AG04449 (cell line): ENCODE measurements at regions not wholly inside any gene's neighbourhood (a gene's known extent, or its start where the extent isn't known, plus 50 kb on each side); places are given as distances from the start of the nearest gene placed in this dataset.

Experiments used
- CTCF ChIA-PET: fragments of 350-600 bp; formaldehyde crosslinking; extraction: SDS; loops from one replicate; lab custom pipeline; 2021; ENCODE audit warnings: antibody characterized with exemption; lab: Yijun Ruan, JAX
- POLR2A ChIA-PET: fragments of 400-600, 350-600 bp; formaldehyde crosslinking; extraction: SDS; loops from one replicate; lab custom pipeline; 2020; ENCODE audit warnings: antibody characterized with exemption, inconsistent platforms; lab: Yijun Ruan, JAX
- DNase-seq: peaks from one replicate; pipeline ENCODE4 v3.0.0-alpha.2; 2010; ENCODE audit warnings: low read depth, low spot score
- H3K4me3 ChIP-seq: 2 replicates; pipeline ENCODE4 v1.5.1; 2011; ENCODE audit warnings: low read depth, mild to moderate bottlenecking, control low read depth, low read length
- TF ChIP-seq, protein P1 (sequence below): IDR thresholded peaks from one replicate; pipeline ENCODE4 v1.5.1; 2011; ENCODE audit warnings: mild to moderate bottlenecking, moderate library complexity, low read length, control low read depth, inconsistent platforms; ENCODE audit not compliant: insufficient read depth; ENCODE audit errors: missing control alignments

DNA sequence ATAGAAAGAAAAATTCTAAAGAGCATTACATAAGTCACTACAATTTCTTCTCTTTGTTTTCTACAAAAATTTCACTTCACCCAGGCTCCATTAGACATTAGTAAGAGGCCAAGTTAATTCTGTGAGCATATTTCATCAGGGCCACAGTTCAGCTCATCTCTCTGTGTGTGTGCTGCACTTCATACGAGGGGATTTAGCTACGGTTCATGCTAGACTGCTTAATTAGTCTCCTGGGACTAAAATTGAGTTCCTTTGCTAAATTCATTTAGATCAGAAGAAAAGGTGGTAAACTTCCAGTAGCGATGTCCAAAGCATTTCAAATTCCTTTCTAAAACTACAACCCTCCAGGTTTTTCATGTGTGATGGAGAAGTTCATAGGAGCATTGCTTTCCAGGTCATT, 83.1 kb upstream of the SETMAR start:
- TF ChIP-seq, protein P1, sequence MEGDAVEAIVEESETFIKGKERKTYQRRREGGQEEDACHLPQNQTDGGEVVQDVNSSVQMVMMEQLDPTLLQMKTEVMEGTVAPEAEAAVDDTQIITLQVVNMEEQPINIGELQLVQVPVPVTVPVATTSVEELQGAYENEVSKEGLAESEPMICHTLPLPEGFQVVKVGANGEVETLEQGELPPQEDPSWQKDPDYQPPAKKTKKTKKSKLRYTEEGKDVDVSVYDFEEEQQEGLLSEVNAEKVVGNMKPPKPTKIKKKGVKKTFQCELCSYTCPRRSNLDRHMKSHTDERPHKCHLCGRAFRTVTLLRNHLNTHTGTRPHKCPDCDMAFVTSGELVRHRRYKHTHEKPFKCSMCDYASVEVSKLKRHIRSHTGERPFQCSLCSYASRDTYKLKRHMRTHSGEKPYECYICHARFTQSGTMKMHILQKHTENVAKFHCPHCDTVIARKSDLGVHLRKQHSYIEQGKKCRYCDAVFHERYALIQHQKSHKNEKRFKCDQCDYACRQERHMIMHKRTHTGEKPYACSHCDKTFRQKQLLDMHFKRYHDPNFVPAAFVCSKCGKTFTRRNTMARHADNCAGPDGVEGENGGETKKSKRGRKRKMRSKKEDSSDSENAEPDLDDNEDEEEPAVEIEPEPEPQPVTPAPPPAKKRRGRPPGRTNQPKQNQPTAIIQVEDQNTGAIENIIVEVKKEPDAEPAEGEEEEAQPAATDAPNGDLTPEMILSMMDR: no peak
- CTCF ChIA-PET: no interaction called here
- POLR2A ChIA-PET: no interaction called here
- DNase-seq: no peak
- H3K4me3 ChIP-seq: no peak overlapping the region

DNA sequence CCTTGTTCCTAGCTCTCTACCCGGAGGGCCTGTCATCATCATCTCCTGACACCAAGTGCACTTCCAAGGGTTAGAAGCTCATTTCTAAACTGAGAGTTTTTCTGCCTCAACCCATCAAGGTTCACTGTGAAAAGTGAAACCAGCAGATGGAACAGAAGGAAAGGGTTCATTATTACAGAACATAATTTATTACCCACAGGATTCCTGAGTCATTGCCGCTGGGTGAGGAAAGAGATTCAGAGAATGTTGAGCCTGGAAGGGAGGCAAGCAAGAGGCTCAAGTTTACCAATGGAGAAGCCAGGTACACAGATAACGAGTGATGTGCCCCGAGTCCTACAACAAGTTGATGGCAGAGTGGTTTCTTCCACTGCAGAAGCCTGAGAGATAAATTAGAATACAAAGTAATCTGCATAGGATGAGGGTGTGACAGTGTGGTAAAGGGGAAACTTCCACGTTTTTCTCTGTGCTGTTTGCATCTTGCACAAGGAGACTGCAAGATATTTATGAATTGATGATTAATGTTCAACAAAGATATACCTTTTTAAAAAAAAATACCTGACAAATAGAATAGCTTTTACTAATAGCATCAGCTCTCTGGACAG, 80.5 kb upstream of the SETMAR start:
- H3K4me3 ChIP-seq: no peak overlapping the region
- CTCF ChIA-PET: no interaction called here
- TF ChIP-seq, protein P1: no peak
- POLR2A ChIA-PET: no interaction called here
- no peak for DNase-seq

DNA sequence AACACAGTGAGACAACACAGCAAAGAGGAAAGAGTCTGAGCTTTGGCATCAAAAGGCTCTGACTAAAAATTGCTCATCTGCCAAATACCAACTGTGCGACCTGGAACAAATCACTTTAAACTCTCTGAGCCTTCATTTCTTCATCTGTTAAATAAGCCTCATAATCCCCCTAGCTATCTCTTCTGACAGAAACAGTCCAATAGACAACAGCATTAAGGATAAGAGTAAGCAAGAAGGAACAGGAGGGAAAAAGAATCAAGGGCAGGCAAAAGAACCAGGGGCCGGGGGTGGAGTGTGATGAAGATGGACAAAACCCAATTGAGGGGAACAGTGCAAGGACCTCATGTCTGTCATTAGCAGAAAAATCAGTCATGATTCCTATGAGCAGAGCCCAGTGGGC, 79.4 kb upstream of the SETMAR start:
- TF ChIP-seq, protein P1: no peak
- no peak for DNase-seq
- POLR2A ChIA-PET: no interaction called here
- H3K4me3 ChIP-seq: no peak overlapping the region
- CTCF ChIA-PET: no interaction called here

DNA sequence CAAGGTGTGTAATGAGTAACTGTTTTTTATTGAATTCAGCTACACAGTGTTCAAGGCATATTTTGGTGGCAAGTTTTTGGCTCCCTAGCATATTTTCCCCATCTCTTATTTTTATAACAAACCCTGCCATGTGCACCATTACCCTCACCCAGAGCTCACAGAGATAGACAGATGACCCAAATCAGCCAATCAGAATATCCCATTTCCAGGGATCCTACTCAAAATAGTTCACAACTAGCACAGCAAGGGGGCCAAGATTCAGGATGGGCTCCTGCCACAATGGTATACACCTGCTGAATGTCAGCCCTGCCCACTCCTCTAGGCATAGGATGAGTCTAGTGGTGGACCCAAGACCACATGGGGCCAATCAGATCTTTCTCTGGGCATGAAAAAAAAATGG, 78.8 kb upstream of the SETMAR start:
- TF ChIP-seq, protein P1: no peak
- ChIA-PET CTCF (no interaction called here), POLR2A (no interaction called here)
- no peak for DNase-seq
- no peak overlapping the region for H3K4me3 ChIP-seq

DNA sequence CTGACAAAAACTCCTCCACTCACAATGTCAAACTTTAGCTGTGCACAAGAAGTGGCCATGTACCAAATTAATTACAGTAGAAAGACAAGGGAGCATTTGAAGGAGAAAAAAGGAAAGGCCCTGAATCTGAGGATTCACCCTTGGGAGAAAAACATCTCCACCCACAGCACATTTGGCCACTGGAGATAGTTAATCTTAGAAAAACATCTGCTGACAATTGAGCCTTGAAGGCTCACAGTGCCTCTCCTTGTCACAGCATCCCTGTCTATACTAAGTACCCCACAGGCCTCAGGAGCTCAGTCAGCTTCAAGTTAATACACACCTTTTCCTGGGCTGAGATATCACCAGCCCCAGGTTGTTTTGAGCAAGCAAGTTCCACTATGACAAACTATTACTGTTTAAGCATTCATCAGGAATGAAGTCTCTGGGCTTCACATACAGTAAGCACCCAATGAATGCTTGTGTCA, 78.1 kb upstream of the SETMAR start:
- TF ChIP-seq, protein P1: no peak
- H3K4me3 ChIP-seq: no peak overlapping the region
- CTCF ChIA-PET: no interaction called here
- POLR2A ChIA-PET: no interaction called here
- no peak for DNase-seq

DNA sequence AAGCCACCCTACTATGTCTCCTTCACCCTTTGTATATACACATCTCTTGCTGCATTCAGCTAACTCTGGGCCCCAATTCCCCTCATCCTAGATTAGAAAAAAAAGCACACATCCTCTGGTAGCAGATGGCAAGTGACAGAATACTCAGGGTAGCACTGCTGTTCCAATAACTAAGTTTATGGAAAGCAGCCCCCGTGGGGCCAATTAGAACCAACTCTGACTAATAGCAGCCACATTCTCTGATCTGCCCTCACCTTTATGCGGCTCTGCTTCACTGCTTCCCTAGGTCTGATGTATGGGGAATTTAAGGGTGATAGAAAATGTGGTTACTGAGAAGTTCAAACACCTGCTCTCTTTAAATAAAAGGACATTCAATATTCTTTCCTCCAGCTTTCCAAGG, 74.9 kb upstream of the SETMAR start:
- TF ChIP-seq, protein P1: no peak
- no peak overlapping the region for H3K4me3 ChIP-seq
- CTCF ChIA-PET: no interaction called here
- no peak for DNase-seq
- POLR2A ChIA-PET: no interaction called here
